ENCODE measurements at regions not wholly inside any gene's neighbourhood (a gene's known extent, or its start where the extent isn't known, plus 50 kb on each side); places are given as distances from the start of the nearest gene placed in this dataset.

DNA sequence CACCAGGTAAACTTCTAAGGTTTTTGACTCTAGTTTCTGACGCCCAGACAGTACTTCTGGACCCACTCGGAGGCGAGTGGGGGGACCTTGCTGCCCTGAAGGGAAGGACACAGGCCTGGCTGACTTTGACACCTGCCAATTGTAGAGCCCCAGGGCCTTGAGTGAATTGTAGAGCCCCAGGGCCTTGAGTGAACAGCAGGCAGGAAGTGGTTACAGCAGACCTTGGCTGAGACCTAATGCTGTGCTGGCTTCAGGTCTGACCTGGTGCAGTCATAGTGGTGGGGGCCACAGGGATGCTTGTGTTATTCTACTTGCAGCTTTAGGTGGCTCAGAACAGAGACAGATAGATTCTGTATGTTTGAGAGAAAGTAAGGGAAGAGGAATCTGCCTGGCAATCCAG, 344.3 kb downstream of the DUSP10 start:
- TF ChIP-seq, protein P1, sequence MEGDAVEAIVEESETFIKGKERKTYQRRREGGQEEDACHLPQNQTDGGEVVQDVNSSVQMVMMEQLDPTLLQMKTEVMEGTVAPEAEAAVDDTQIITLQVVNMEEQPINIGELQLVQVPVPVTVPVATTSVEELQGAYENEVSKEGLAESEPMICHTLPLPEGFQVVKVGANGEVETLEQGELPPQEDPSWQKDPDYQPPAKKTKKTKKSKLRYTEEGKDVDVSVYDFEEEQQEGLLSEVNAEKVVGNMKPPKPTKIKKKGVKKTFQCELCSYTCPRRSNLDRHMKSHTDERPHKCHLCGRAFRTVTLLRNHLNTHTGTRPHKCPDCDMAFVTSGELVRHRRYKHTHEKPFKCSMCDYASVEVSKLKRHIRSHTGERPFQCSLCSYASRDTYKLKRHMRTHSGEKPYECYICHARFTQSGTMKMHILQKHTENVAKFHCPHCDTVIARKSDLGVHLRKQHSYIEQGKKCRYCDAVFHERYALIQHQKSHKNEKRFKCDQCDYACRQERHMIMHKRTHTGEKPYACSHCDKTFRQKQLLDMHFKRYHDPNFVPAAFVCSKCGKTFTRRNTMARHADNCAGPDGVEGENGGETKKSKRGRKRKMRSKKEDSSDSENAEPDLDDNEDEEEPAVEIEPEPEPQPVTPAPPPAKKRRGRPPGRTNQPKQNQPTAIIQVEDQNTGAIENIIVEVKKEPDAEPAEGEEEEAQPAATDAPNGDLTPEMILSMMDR (IDR thresholded peaks at IDR 0.05), result no peak
- no peak for TF ChIP-seq POLR2A (IDR thresholded peaks at IDR 0.05)

Data from body of pancreas (tissue), 4 donors.